ENCODE measurements at regions not wholly inside any gene's neighbourhood (a gene's known extent, or its start where the extent isn't known, plus 50 kb on each side); places are given as distances from the start of the nearest gene placed in this dataset.
"Not testable (repeated sequence)": the region's sequence is repeated elsewhere in the genome, so short reads cannot be mapped to it uniquely, and the experiment has no call there.

- no peak for DNase-seq (ENCODE audit: low read depth in 2 of 2)
Measured at GRCh38 chr7:65800890-65801341, 72.0 kb upstream of the VKORC1L1 start.

GRCh38 chr7:65804887-65805286, 68.0 kb upstream of the VKORC1L1 start:
- DNase-seq (ENCODE audit: low read depth in 2 of 2): no peak

GRCh38 chr7:65807067-65807466, 65.8 kb upstream of the VKORC1L1 start:
- not testable (repeated sequence) for DNase-seq (ENCODE audit: low read depth in 2 of 2)

GRCh38 chr7:65809259-65809981, 63.5 kb upstream of the VKORC1L1 start:
- no peak for DNase-seq (ENCODE audit: low read depth in 2 of 2)

GRCh38 chr7:65809982-65810288, 62.9 kb upstream of the VKORC1L1 start:
- DNase-seq (ENCODE audit: low read depth in 2 of 2): no peak

- DNase-seq (ENCODE audit: low read depth in 2 of 2): no peak
Measured at GRCh38 chr7:65812281-65812680, 60.6 kb upstream of the VKORC1L1 start.

GRCh38 chr7:65814556-65815167, 58.2 kb upstream of the VKORC1L1 start:
- not testable (repeated sequence) for DNase-seq (ENCODE audit: low read depth in 2 of 2)

GRCh38 chr7:65820287-65820950, 52.5 kb upstream of the VKORC1L1 start:
- no peak for DNase-seq (ENCODE audit: low read depth in 2 of 2)
